B cell (primary cell): ENCODE measurements at regions not wholly inside any gene's neighbourhood (a gene's known extent, or its start where the extent isn't known, plus 50 kb on each side); places are given as distances from the start of the nearest gene placed in this dataset.

Experiments
- EZH2 ChIP-seq: IDR thresholded peaks from 2 replicates; pipeline ENCODE4 v1.6.1; 2012; ENCODE audit warnings: borderline replicate concordance, low read depth, mild to moderate bottlenecking, moderate library complexity, low read length; ENCODE audit not compliant: insufficient read depth, poor library complexity, severe bottlenecking
- TF ChIP-seq, protein P1 (sequence below): fragments of 200-600 bp; IDR thresholded peaks from one replicate; pipeline ENCODE4 v1.8.0; 2022; ENCODE audit warnings: antibody characterized with exemption, mild to moderate bottlenecking

DNA sequence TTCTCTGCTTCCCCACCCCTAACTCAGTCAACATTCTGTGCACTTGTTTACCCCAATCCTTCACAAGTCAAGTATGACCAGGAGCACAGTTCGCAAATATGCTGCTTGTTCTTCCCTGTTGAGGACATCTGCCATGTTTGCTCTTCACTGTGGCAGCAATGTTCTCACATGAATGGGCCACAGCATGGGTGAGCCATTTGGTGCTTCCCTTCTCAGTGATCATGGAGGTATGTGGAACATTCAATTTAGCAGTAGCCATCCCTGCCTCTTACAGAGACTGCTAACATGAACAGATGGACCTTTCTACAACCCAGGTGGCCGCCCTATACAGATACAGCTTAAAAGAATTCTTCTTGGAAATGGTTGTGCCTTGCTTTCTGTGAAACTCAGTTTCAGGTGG, 660.1 kb upstream of the SGO1 start:
- TF ChIP-seq, protein P1, sequence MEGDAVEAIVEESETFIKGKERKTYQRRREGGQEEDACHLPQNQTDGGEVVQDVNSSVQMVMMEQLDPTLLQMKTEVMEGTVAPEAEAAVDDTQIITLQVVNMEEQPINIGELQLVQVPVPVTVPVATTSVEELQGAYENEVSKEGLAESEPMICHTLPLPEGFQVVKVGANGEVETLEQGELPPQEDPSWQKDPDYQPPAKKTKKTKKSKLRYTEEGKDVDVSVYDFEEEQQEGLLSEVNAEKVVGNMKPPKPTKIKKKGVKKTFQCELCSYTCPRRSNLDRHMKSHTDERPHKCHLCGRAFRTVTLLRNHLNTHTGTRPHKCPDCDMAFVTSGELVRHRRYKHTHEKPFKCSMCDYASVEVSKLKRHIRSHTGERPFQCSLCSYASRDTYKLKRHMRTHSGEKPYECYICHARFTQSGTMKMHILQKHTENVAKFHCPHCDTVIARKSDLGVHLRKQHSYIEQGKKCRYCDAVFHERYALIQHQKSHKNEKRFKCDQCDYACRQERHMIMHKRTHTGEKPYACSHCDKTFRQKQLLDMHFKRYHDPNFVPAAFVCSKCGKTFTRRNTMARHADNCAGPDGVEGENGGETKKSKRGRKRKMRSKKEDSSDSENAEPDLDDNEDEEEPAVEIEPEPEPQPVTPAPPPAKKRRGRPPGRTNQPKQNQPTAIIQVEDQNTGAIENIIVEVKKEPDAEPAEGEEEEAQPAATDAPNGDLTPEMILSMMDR: no peak
- no peak for TF ChIP-seq EZH2
